ENCODE measurements at regions not wholly inside any gene's neighbourhood (a gene's known extent, or its start where the extent isn't known, plus 50 kb on each side); places are given as distances from the start of the nearest gene placed in this dataset.

DNA sequence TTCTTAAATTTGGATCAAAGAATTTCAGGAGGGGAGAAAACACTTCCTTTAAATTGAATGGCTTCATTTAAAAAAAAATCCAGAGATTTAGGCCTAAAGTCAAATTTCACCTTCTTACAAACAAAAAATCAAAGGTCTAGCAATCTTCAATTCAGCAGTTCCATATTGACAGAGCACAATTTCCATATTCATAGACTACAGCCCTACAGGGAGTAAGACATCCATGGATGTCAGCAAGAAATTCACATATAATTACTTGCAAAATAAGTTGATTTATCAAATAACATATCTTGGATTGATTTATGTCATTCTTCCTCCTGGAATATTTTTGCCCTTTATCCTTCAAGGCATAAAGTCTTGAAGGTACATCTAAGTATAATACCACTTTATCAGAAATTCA is 103.4 kb downstream of the CNTN3 start:
- Histone ChIP-seq H3K4me1 (ENCODE audit: control insufficient read depth, insufficient read depth, low read length) (no peaks in the 10 kb centered on the region), H3K4me3 (ENCODE audit: low read length) (no peak overlapping the region), H3K27ac (ENCODE audit: low read length) (no peak overlapping the region), H3K36me3 (ENCODE audit: control insufficient read depth, insufficient read depth, low read length) (no peaks in the 10 kb centered on the region), H3K9me3 (ENCODE audit: control insufficient read depth, low read depth, low read length) (no peaks in the 10 kb centered on the region), H3K27me3 (ENCODE audit: control insufficient read depth, insufficient read depth, low read length) (no peaks in the 10 kb centered on the region)
- no peak for DNase-seq

DNA sequence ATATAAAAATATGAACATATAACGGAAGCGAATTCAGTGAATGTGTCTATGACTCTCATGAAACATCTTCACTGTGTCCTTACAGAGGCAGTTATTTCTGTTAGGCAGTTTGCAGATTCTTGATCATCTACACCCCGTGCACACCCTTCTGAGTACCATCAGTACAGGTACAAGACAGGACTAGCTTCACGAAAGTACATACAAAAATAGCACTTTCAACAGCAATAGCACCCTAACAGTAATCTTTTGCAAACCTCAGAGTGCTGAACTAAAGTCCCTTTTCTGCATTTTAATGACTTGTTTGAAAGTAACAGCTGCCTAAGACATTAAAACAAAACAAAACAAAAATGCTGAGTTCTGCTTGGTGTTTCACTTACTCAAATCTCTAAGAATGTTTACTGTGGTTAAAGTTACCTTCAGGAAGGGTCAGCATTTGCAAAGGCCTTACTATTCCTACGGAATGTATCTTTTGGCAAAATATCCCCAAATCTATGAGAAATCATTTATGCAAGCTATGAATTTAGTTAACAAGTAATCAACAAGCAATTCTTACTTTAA is 104.1 kb downstream of the CNTN3 start:
- Histone ChIP-seq H3K9me3 (ENCODE audit: control insufficient read depth, low read depth, low read length) (no peaks in the 10 kb centered on the region), H3K4me3 (ENCODE audit: low read length) (no peak overlapping the region), H3K36me3 (ENCODE audit: control insufficient read depth, insufficient read depth, low read length) (no peaks in the 10 kb centered on the region), H3K27ac (ENCODE audit: low read length) (no peak overlapping the region), H3K4me1 (ENCODE audit: control insufficient read depth, insufficient read depth, low read length) (no peaks in the 10 kb centered on the region), H3K27me3 (ENCODE audit: control insufficient read depth, insufficient read depth, low read length) (no peaks in the 10 kb centered on the region)
- WGBS (ENCODE audit: insufficient coverage, low lambda C conversion rate) = 94% methylated on average over 3 of the region's 5 CpGs
- DNase-seq = no peak

DNA sequence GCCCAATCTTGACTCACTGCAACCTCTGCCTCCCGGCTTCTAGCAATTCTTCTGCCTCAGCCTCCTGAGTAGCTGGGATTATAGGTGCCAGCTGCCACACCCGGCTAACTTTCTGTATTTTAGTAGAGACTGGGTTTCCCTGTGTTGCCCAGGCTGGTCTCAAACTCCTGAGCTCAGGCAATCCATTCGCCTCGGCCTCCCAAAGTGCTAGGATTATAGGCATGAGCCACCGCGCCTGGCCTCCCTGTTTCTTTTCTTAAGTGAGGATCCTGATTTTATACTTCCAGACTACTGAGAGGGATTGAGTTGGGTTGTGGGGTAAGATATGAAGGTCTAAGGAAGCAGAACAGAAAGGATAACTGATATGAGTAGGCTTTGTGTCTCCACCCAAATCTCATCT is 106.8 kb downstream of the CNTN3 start:
- Histone ChIP-seq H3K36me3 (ENCODE audit: control insufficient read depth, insufficient read depth, low read length) (no peaks in the 10 kb centered on the region), H3K9me3 (ENCODE audit: control insufficient read depth, low read depth, low read length) (no peaks in the 10 kb centered on the region), H3K4me3 (ENCODE audit: low read length) (no peak overlapping the region), H3K27me3 (ENCODE audit: control insufficient read depth, insufficient read depth, low read length) (no peaks in the 10 kb centered on the region), H3K4me1 (ENCODE audit: control insufficient read depth, insufficient read depth, low read length) (no peaks in the 10 kb centered on the region), H3K27ac (ENCODE audit: low read length) (no peak overlapping the region)
- DNase-seq = no peak
- WGBS (ENCODE audit: insufficient coverage, low lambda C conversion rate) = no CpG with 5 or more reads among the region's 6 CpGs

DNA sequence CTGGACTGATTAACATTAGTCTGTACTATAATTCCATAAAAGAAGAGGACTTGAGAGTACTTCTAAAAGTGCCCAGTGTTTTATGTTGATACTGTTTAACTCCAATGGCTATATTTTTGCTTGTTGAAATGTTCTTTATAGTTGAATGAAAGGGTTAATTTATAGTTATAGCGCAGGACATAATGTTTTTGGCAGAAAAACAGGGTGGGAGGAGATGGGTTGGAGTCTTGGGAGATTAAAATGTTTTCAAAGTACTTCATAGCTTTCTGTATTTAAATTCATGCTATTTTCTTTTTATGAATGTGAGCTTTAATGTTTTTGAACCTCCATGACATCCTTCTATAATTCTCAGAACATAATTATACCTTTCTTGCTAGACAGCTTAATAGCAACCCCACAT is 108.2 kb downstream of the CNTN3 start:
- no peaks in the 10 kb centered on the region for H3K27me3 ChIP-seq (ENCODE audit: control insufficient read depth, insufficient read depth, low read length)
- DNase-seq = no peak
- no peaks in the 10 kb centered on the region for H3K9me3 ChIP-seq (ENCODE audit: control insufficient read depth, low read depth, low read length)
- H3K4me3 ChIP-seq (ENCODE audit: low read length) = no peak overlapping the region
- no peaks in the 10 kb centered on the region for H3K4me1 ChIP-seq (ENCODE audit: control insufficient read depth, insufficient read depth, low read length)
- H3K27ac ChIP-seq (ENCODE audit: low read length) = no peak overlapping the region
- no peaks in the 10 kb centered on the region for H3K36me3 ChIP-seq (ENCODE audit: control insufficient read depth, insufficient read depth, low read length)
- WGBS (ENCODE audit: insufficient coverage, low lambda C conversion rate) = 100% methylated on average over 1 of the region's 1 CpG

DNA sequence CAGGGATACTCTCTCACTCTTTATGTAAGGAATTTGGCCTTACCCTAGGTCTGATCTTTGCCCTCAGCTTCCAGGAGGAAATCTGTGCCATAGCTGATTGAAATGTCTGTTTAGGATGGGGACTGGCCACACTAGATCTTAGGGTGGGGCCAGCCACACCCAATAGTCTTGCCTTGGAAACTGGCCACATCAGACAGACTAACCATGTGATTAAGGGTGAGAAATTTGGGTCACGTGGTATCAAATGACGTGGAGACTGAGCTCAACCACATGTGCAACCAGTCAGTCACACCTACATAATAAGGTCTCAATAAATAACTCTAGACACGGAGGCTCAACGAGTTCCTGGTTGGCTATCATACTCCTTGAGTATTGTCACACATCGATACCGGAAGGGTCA is 113.5 kb downstream of the CNTN3 start:
- Histone ChIP-seq H3K4me1 (ENCODE audit: control insufficient read depth, insufficient read depth, low read length) (no peaks in the 10 kb centered on the region), H3K9me3 (ENCODE audit: control insufficient read depth, low read depth, low read length) (no peaks in the 10 kb centered on the region), H3K27ac (ENCODE audit: low read length) (no peak overlapping the region), H3K36me3 (ENCODE audit: control insufficient read depth, insufficient read depth, low read length) (no peaks in the 10 kb centered on the region), H3K27me3 (ENCODE audit: control insufficient read depth, insufficient read depth, low read length) (no peaks in the 10 kb centered on the region), H3K4me3 (ENCODE audit: low read length) (no peak overlapping the region)
- WGBS (ENCODE audit: insufficient coverage, low lambda C conversion rate) = no CpG with 5 or more reads among the region's 6 CpGs
- DNase-seq = no peak

DNA sequence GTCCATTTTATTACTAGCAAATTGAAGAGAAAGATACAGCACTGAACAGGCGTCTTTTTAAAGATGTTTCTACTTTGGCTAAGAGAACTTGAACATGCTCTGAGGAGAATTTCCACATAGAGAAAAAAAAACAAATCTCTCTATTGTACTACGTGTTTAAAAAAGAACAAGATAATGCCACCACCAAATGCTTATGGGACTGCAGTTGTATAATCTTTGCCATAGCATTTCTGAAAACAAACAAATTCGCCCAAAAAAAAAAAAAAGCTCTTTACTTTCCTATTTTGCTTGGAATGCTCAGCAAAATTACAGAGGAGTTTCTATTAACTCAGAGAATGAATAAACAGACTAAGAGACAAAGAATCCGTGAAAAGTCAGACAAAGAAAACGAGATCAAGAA is 114.2 kb downstream of the CNTN3 start:
- 100% methylated on average over 3 of the region's 5 CpGs for WGBS (ENCODE audit: insufficient coverage, low lambda C conversion rate)
- Histone ChIP-seq H3K9me3 (ENCODE audit: control insufficient read depth, low read depth, low read length) (no peaks in the 10 kb centered on the region), H3K36me3 (ENCODE audit: control insufficient read depth, insufficient read depth, low read length) (no peaks in the 10 kb centered on the region), H3K4me3 (ENCODE audit: low read length) (no peak overlapping the region), H3K27me3 (ENCODE audit: control insufficient read depth, insufficient read depth, low read length) (no peaks in the 10 kb centered on the region), H3K4me1 (ENCODE audit: control insufficient read depth, insufficient read depth, low read length) (no peaks in the 10 kb centered on the region), H3K27ac (ENCODE audit: low read length) (no peak overlapping the region)
- DNase-seq = no peak

DNA sequence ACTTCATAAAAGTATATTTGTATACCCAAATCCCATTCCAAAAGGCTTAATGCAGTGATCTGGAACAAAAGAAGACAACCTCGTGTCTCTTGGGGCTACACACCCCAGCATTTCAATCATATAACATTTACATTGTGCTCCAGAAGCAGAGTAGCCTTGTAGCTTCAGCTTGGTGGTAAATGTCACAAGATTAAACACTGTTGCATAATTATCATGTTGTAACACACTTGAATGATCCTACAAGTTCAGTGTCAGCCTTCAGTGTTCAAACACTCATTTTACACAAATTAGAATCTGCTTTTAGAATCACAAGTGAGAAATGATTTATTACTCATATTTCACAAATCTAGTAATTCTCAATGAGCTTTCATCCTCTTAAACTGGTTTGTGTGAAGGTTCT is 122.6 kb downstream of the CNTN3 start:
- WGBS (ENCODE audit: insufficient coverage, low lambda C conversion rate) = 67% methylated on average over 1 of the region's 1 CpG

DNA sequence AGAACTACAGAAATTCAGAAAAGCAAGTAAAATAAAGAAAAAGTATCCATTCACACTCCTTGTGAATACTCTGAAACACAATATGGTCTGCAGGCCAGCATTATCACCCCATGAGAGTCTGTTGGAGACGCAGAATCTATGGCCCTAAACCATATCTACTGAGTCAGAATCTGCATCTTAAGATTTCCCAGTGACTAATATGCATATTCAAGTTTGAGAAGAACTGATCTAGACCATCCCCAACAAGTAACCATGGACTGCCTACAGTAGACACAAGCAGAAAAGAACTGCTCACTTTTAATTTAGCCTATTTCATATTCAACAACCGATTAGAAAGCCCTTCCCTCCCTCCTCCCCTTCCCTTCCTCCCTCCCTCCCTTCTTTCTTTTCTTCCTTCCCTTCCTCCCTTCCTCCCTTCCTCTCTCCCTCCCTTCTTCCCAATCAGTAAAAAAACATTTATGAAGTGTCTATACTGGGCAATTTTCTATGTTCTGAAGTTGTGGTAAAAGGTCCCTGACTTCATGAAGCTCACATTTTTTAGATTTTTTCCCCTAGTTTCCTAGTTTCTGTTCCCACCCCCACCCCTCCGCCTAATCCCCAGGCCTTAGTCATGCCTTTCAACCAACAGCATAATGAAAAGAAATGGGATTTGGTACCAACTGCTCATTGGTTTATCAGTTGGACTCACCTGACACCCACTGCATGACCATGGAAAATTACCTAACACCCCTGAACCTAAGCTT is 125.2 kb downstream of the CNTN3 start:
- no peak overlapping the region for H3K27ac ChIP-seq (ENCODE audit: low read length)
- no peaks in the 10 kb centered on the region for H3K9me3 ChIP-seq (ENCODE audit: control insufficient read depth, low read depth, low read length)
- WGBS (ENCODE audit: insufficient coverage, low lambda C conversion rate) = 88% methylated on average over 1 of the region's 3 CpGs
- no peaks in the 10 kb centered on the region for H3K36me3 ChIP-seq (ENCODE audit: control insufficient read depth, insufficient read depth, low read length)
- no peak overlapping the region for H3K4me3 ChIP-seq (ENCODE audit: low read length)
- DNase-seq = no peak
- H3K27me3 ChIP-seq (ENCODE audit: control insufficient read depth, insufficient read depth, low read length) = no peaks in the 10 kb centered on the region
- no peaks in the 10 kb centered on the region for H3K4me1 ChIP-seq (ENCODE audit: control insufficient read depth, insufficient read depth, low read length)

More for the DNA sequence above, 122.6 kb downstream of the CNTN3 start:
- H3K27me3 ChIP-seq (ENCODE audit: control insufficient read depth, insufficient read depth, low read length) = no peaks in the 10 kb centered on the region
- H3K4me3 ChIP-seq (ENCODE audit: low read length) = no peak overlapping the region
- no peak overlapping the region for H3K27ac ChIP-seq (ENCODE audit: low read length)
- peak; percentile 9 to 21 for DNase-seq
- no peaks in the 10 kb centered on the region for H3K36me3 ChIP-seq (ENCODE audit: control insufficient read depth, insufficient read depth, low read length)
- H3K4me1 ChIP-seq (ENCODE audit: control insufficient read depth, insufficient read depth, low read length) = no peaks in the 10 kb centered on the region
- no peaks in the 10 kb centered on the region for H3K9me3 ChIP-seq (ENCODE audit: control insufficient read depth, low read depth, low read length)

DNA sequence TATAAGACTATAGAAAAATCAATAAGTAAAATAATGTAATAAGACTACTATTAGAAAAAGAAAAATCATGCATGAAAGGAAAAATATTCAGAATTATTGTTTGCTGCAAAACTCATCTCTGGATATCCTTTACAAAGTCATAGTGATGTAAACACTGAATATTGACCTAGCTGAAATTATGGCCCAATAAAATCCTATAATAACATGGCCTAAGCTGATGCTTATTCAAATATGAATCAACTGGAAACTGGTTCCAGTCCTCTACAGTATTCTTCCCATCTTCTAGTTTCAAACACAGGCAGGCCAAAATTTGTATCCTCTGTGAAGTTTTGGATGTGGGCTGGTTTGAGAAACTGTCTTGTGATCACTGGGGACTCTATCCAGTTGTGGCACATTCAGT is 134.5 kb downstream of the CNTN3 start:
- H3K27me3 ChIP-seq (ENCODE audit: control insufficient read depth, insufficient read depth, low read length) = peaks cover 4% of the 10 kb centered on the region
- no peak for DNase-seq
- no peaks in the 10 kb centered on the region for H3K9me3 ChIP-seq (ENCODE audit: control insufficient read depth, low read depth, low read length)
- H3K4me1 ChIP-seq (ENCODE audit: control insufficient read depth, insufficient read depth, low read length) = no peaks in the 10 kb centered on the region
- H3K36me3 ChIP-seq (ENCODE audit: control insufficient read depth, insufficient read depth, low read length) = no peaks in the 10 kb centered on the region
- H3K27ac ChIP-seq (ENCODE audit: low read length) = no peak overlapping the region
- no peak overlapping the region for H3K4me3 ChIP-seq (ENCODE audit: low read length)

DNA sequence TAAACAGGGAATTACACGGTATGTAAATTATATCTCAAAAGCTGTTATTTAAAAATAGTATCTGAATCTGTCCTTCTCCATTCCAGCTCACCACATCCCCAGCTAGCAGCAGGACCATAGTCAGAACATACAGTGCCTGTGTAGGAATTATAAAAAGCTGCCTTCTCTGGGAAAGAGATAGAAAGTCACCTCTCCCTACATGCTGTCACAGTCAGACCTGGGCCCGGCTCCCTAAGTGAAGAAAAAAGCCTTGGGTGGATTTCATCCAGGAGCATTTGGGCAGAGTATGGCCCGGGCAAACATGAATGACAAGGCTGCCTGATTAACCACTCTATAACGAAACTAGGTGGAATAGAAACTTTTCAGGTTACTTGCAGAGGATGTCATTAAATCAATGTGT is 144.1 kb downstream of the CNTN3 start:
- no peaks in the 10 kb centered on the region for H3K4me1 ChIP-seq (ENCODE audit: control insufficient read depth, insufficient read depth, low read length)
- WGBS (ENCODE audit: insufficient coverage, low lambda C conversion rate) = 100% methylated on average over 1 of the region's 4 CpGs
- DNase-seq = no peak
- H3K4me3 ChIP-seq (ENCODE audit: low read length) = no peak overlapping the region
- no peaks in the 10 kb centered on the region for H3K27me3 ChIP-seq (ENCODE audit: control insufficient read depth, insufficient read depth, low read length)
- H3K36me3 ChIP-seq (ENCODE audit: control insufficient read depth, insufficient read depth, low read length) = no peaks in the 10 kb centered on the region
- H3K9me3 ChIP-seq (ENCODE audit: control insufficient read depth, low read depth, low read length) = no peaks in the 10 kb centered on the region
- no peak overlapping the region for H3K27ac ChIP-seq (ENCODE audit: low read length)

DNA sequence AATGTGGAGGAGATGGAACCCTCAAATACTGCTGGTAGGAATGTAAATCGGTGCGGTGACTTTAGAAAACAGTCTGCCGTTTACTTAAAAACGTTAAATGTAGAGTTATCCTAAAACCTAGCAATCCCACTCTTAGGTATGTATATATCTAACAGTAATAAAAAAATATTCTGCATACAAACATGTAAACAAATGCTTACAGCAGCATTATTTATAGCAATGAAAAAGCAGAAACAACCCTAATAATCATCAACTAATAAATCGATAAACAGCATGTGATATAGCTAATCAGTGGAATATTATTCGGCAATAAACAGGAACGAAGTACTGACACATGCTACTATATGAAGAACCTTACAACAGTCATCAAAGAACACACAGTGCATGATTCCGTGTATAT is 144.7 kb downstream of the CNTN3 start:
- no peaks in the 10 kb centered on the region for H3K9me3 ChIP-seq (ENCODE audit: control insufficient read depth, low read depth, low read length)
- no peaks in the 10 kb centered on the region for H3K36me3 ChIP-seq (ENCODE audit: control insufficient read depth, insufficient read depth, low read length)
- H3K4me3 ChIP-seq (ENCODE audit: low read length) = no peak overlapping the region
- H3K27ac ChIP-seq (ENCODE audit: low read length) = no peak overlapping the region
- 96% methylated on average over 5 of the region's 8 CpGs for whole genome bisulfite sequencing (ENCODE audit: insufficient coverage, low lambda C conversion rate)
- H3K4me1 ChIP-seq (ENCODE audit: control insufficient read depth, insufficient read depth, low read length) = no peaks in the 10 kb centered on the region
- H3K27me3 ChIP-seq (ENCODE audit: control insufficient read depth, insufficient read depth, low read length) = no peaks in the 10 kb centered on the region
- DNase-seq = no peak
